PC-3 (cell line): ENCODE measurements at regions not wholly inside any gene's neighbourhood (a gene's known extent, or its start where the extent isn't known, plus 50 kb on each side); places are given as distances from the start of the nearest gene placed in this dataset.

Experiments used
- CTCF ChIP-seq: fragments of 300-600 bp; sonication (generic); conservative IDR thresholded peaks from 2 replicates; pipeline ENCODE4 v1.5.1; 2017; ENCODE audit warnings: antibody characterized with exemption, low read depth, mild to moderate bottlenecking, low read length
- EZH2 ChIP-seq: fragments of 300-600 bp; sonication (generic); IDR thresholded peaks from one replicate; pipeline ENCODE4 v1.6.1; 2017; ENCODE audit warnings: antibody characterized with exemption, mild to moderate bottlenecking, low read length; ENCODE audit not compliant: unreplicated experiment
- EZH2phosphoT487 ChIP-seq: fragments of 300-600 bp; sonication (generic); IDR thresholded peaks from 2 replicates; pipeline ENCODE4 v1.6.1; 2018; ENCODE audit warnings: mild to moderate bottlenecking, antibody characterized with exemption, low read length, borderline replicate concordance

GRCh38 chr14:62189698-62190097 lies 427.5 kb downstream of the SNAPC1 start:
- TF ChIP-seq CTCF (no peak), EZH2phosphoT487 (no peak), EZH2 (no peak)
